ENCODE measurements at regions not wholly inside any gene's neighbourhood (a gene's known extent, or its start where the extent isn't known, plus 50 kb on each side); places are given as distances from the start of the nearest gene placed in this dataset.

GRCh38 chr7:132687016-132687415 is 110.7 kb upstream of the PLXNA4 start:
- Histone ChIP-seq H3K4me3 (ENCODE audit: low read depth, low read length) (no peak overlapping the region), H3K27me3 (ENCODE audit: control insufficient read depth, insufficient read depth, low read length) (no peaks in the 10 kb centered on the region), H3K36me3 (ENCODE audit: control insufficient read depth, insufficient read depth, low read length) (no peaks in the 10 kb centered on the region)
- POLR2A ChIA-PET = interaction anchor here (0.6 kb wide), 1 partner anchor 566 kb away, joined by 3 read pairs; the partner anchor contains the start of gene EXOC4
- CTCF ChIA-PET = no interaction called here
- TF ChIP-seq, protein P1, sequence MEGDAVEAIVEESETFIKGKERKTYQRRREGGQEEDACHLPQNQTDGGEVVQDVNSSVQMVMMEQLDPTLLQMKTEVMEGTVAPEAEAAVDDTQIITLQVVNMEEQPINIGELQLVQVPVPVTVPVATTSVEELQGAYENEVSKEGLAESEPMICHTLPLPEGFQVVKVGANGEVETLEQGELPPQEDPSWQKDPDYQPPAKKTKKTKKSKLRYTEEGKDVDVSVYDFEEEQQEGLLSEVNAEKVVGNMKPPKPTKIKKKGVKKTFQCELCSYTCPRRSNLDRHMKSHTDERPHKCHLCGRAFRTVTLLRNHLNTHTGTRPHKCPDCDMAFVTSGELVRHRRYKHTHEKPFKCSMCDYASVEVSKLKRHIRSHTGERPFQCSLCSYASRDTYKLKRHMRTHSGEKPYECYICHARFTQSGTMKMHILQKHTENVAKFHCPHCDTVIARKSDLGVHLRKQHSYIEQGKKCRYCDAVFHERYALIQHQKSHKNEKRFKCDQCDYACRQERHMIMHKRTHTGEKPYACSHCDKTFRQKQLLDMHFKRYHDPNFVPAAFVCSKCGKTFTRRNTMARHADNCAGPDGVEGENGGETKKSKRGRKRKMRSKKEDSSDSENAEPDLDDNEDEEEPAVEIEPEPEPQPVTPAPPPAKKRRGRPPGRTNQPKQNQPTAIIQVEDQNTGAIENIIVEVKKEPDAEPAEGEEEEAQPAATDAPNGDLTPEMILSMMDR (IDR thresholded peaks at IDR 0.05; ENCODE audit: insufficient read depth, low read depth, low read length) = no peak
- DNase-seq (ENCODE audit: low read depth) = no peak

GRCh38 chr7:132685277-132685676 is 109.0 kb upstream of the PLXNA4 start:
- TF ChIP-seq, protein P1 (IDR thresholded peaks at IDR 0.05; ENCODE audit: insufficient read depth, low read depth, low read length) = no peak
- no peak overlapping the region for H3K4me3 ChIP-seq (ENCODE audit: low read depth, low read length)
- CTCF ChIA-PET = no interaction called here
- H3K27me3 ChIP-seq (ENCODE audit: control insufficient read depth, insufficient read depth, low read length) = no peaks in the 10 kb centered on the region
- no peak for DNase-seq (ENCODE audit: low read depth)
- POLR2A ChIA-PET = no interaction called here
- H3K36me3 ChIP-seq (ENCODE audit: control insufficient read depth, insufficient read depth, low read length) = no peaks in the 10 kb centered on the region

GRCh38 chr7:132683896-132684690 is 107.8 kb upstream of the PLXNA4 start:
- CTCF ChIA-PET = no interaction called here
- DNase-seq (ENCODE audit: low read depth) = no peak
- H3K36me3 ChIP-seq (ENCODE audit: control insufficient read depth, insufficient read depth, low read length) = no peaks in the 10 kb centered on the region
- no peaks in the 10 kb centered on the region for H3K27me3 ChIP-seq (ENCODE audit: control insufficient read depth, insufficient read depth, low read length)
- TF ChIP-seq, protein P1 (IDR thresholded peaks at IDR 0.05; ENCODE audit: insufficient read depth, low read depth, low read length) = 0 out of 2 replicates have a peak, but pooled peaks have one; percentile 6
- POLR2A ChIA-PET = no interaction called here
- no peak overlapping the region for H3K4me3 ChIP-seq (ENCODE audit: low read depth, low read length)

DNA sequence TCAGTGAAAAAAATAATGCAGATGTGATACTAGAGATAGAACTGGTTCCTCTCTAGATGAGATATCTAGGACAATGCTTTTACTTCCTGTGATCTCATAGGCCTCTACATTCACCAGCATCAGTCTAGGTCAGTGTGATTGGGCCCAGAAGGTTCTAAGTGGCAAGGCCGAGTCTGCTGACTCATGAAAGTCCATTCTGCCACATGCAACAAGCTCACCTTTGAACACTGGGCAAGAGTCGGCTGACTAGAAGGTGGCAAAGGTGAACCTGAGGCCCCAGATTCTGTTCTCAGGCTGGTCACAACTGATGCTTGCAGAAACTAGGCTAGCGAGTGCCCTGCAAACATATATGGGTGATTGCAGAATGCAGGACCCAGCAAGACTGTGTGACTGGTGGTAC is 105.7 kb upstream of the PLXNA4 start:
- Histone ChIP-seq H3K27me3 (ENCODE audit: control insufficient read depth, insufficient read depth, low read length) (no peaks in the 10 kb centered on the region), H3K36me3 (ENCODE audit: control insufficient read depth, insufficient read depth, low read length) (no peaks in the 10 kb centered on the region), H3K4me3 (ENCODE audit: low read depth, low read length) (no peak overlapping the region)
- no peak for DNase-seq (ENCODE audit: low read depth)
- ChIA-PET POLR2A (no interaction called here), CTCF (no interaction called here)
- TF ChIP-seq, protein P1 (IDR thresholded peaks at IDR 0.05; ENCODE audit: insufficient read depth, low read depth, low read length) = no peak

GRCh38 chr7:132680590-132680989 is 104.3 kb upstream of the PLXNA4 start:
- ChIA-PET CTCF (no interaction called here), POLR2A (no interaction called here)
- no peak overlapping the region for H3K4me3 ChIP-seq (ENCODE audit: low read depth, low read length)
- DNase-seq (ENCODE audit: low read depth) = no peak
- H3K36me3 ChIP-seq (ENCODE audit: control insufficient read depth, insufficient read depth, low read length) = no peaks in the 10 kb centered on the region
- TF ChIP-seq, protein P1 (IDR thresholded peaks at IDR 0.05; ENCODE audit: insufficient read depth, low read depth, low read length) = no peak
- no peaks in the 10 kb centered on the region for H3K27me3 ChIP-seq (ENCODE audit: control insufficient read depth, insufficient read depth, low read length)

Measured in BJ (cell line).